T follicular helper cell (primary cell): ENCODE measurements at regions not wholly inside any gene's neighbourhood (a gene's known extent, or its start where the extent isn't known, plus 50 kb on each side); places are given as distances from the start of the nearest gene placed in this dataset.

Source experiments
- DNase-seq: peaks from one replicate; pipeline ENCODE4 v3.0.0-alpha.2; 2020; ENCODE audit warnings: low read depth

DNA sequence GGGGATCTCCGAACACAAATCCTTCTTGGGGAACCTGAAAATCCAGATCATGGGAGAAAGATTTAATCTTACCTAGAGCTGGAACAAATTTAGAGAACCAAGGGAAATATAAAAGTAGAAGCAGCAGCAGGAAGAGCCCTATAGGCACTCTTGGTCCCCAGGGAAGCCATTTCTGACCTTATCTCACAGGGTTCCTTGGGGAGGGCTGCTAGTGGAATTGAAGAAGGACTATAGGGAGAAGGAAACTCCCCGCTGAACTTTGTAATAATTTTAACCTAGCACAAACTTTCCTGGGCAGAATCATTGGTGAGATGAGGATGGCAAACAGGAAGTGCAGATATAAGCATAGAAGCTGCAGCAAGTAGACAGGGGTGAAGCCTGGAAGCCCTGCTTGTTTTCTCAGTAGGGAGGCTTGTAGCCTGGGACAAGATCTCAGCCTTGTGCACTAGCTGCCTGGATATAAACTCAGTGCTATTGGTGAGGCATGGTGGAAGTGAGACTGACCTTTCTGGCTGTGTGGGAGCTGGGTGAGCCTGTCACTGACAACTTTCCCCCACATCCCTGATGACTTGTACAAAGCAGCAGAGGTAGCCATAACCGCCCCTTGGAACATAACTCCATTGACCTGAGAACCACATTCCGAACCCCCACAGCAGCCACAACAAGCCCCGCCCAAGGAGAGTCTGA, 343.0 kb upstream of the TGFBR2 start:
- no peak for DNase-seq

GRCh38 chr3:30263925-30264313, 342.5 kb upstream of the TGFBR2 start:
- DNase-seq: no peak

DNA sequence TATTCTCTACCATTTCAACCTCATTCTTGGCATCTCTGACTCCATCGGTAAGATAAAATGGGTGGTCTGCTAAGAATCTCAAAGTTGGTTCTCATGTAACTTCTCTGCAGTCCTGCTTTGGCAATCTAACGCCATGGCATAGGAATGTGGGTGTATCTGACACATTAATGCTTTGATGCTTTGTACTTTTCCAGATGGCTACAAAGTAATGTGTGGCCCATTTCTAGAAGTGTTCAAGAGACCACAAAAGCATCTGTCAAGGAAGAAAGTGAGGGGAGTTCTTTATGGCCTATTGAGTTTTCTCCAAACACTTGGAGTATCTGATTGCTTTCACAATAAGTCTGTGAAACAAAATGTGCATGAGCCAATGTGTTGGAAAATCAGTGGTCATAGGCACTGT, 339.9 kb upstream of the TGFBR2 start:
- DNase-seq: no peak

- DNase-seq: no peak
Observed at GRCh38 chr3:30268288-30268687, 338.1 kb upstream of the TGFBR2 start.

GRCh38 chr3:30269751-30270445, 336.5 kb upstream of the TGFBR2 start:
- DNase-seq: no peak

- no peak for DNase-seq
Observed at GRCh38 chr3:30271781-30272180, 334.6 kb upstream of the TGFBR2 start.

DNA sequence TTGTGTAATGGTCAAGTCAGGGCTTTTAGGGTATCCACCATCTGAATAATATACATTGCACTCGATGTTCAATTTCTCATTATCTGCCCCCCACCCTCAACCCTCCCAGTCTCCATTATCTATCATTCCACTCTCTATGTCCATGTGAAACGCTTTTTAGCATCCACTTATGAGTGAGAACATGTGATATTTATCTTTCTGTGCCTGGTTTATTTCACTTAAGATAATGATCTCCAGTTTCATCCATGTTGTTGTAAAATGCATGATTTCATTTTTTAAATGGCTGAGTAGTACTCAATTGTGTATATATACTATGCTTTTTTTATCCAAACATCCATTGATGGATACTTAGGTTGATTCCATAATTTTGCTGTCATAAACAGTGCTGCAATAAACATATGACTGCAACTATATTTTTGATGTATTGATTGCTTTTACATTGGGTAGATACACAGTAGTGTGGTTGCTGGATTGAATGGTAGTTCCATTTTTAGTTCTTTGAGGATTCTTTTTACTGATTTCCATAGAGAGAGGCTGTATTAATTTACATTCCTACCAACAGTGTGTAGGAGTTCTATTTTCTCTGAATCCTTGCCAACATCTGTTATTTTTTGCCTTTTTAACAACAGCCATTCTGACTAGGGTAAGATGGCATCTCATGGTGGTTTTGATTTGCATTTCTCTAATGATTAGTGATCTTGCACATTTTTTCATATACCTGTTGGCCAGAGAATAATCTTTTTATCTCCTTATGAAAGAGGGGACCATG, 332.9 kb upstream of the TGFBR2 start:
- DNase-seq: no peak

DNA sequence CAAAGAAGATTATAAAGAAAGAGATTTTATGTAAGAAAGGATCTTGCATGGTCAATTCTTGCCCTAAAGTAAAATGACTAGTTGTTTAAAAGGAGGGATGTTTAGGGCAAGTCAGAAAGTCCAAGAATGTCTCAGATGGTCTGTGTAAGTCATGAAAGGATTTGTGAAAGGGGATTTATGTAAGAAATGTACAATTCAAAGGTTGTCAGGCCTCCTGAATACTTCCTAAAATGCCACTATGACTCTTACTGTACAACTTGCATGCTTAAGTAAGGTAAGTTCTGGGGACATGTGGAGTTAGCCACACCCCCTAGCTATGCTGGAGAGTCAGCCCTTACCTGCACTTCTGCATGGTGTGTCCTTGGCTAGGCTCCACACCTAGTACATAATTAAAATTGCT, 328.9 kb upstream of the TGFBR2 start:
- DNase-seq: no peak

- no peak for DNase-seq
Observed at GRCh38 chr3:30281526-30281925, 324.9 kb upstream of the TGFBR2 start.

GRCh38 chr3:30282154-30282696, 324.2 kb upstream of the TGFBR2 start:
- no peak for DNase-seq

GRCh38 chr3:30285188-30286006, 321.0 kb upstream of the TGFBR2 start:
- DNase-seq: no peak

GRCh38 chr3:30286007-30286669, 320.3 kb upstream of the TGFBR2 start:
- no peak for DNase-seq

GRCh38 chr3:30286811-30287210, 319.6 kb upstream of the TGFBR2 start:
- no peak for DNase-seq

- DNase-seq: no peak
Observed at GRCh38 chr3:30288830-30289229, 317.6 kb upstream of the TGFBR2 start.

DNA sequence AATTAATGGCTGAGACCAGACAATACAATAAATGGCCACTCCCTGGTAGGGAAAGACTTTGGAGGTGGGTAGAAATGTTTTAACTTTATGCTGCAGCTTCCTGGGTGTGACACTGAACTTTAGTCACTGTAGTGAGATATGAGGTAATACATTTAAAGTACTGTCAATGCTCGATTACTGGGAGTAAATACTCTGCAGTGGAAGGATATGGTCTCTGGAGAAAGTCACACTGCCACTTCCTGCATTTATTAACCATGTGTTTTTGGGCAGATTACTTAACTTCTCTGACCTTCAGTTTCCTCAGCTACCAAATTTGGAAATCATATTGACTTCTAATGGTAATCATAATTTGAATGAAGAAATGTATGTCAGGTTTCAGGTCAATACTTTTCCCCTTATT, 317.1 kb upstream of the TGFBR2 start:
- no peak for DNase-seq

GRCh38 chr3:30289766-30290165, 316.6 kb upstream of the TGFBR2 start:
- DNase-seq: no peak

- DNase-seq: no peak
Observed at GRCh38 chr3:30290479-30290878, 315.9 kb upstream of the TGFBR2 start.

GRCh38 chr3:30292192-30292893, 314.1 kb upstream of the TGFBR2 start:
- no peak for DNase-seq

DNA sequence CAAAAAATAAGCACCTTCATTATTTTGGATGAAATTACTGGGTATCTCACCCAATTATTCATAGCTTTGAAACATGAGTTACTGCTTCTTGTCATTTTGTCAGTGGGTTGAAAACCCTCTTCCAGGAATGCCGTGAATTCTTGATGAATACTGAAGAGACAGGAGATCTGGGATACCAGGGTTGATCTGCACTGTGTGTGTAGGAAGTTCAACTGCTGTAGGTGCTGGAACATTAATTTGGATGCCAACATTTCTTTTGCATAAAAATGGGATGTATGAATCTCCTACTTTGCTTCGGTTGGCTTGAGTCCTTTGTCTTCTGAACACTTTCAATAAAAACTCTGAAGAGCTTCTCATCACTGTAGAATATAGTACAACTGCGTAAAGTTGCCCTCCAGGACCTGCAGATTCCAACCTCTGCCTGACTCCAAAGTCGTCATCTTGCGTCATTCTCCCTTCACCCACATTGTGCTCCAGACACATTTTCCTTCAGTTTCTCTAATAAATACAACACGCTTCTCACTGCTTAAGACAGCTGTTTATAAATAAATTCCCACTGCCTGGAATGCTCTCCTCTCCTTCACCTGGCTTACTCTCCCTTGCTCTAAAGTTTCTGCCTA, 312.7 kb upstream of the TGFBR2 start:
- no peak for DNase-seq

- DNase-seq: no peak
Observed at GRCh38 chr3:30294241-30294667, 312.1 kb upstream of the TGFBR2 start.
